H9 (cell line): ENCODE measurements at regions not wholly inside any gene's neighbourhood (a gene's known extent, or its start where the extent isn't known, plus 50 kb on each side); places are given as distances from the start of the nearest gene placed in this dataset.

ENCODE experiments used
- DNase-seq: peaks from one replicate; pipeline ENCODE4 v3.0.0-alpha.2; 2017
- H2AFZ ChIP-seq: one replicate; pipeline ENCODE4 v1.6.1; 2013; ENCODE audit warnings: mild to moderate bottlenecking, low read length, control low read depth, moderate library complexity
- H2AK5ac ChIP-seq: 2 replicates; pipeline ENCODE4 v1.6.1; 2013; ENCODE audit warnings: low read length, control low read depth, mixed read lengths; ENCODE audit not compliant: insufficient read length
- H2BK120ac ChIP-seq: one replicate; pipeline ENCODE4 v1.6.1; 2013; ENCODE audit warnings: low read depth, mild to moderate bottlenecking, low read length, control low read depth, inconsistent platforms; ENCODE audit not compliant: poor library complexity, severe bottlenecking
- H2BK12ac ChIP-seq: 2 replicates; pipeline ENCODE4 v1.6.1; 2013; ENCODE audit warnings: low read length, control low read depth, mixed read lengths, low read depth; ENCODE audit not compliant: insufficient read length
- H2BK15ac ChIP-seq: 2 replicates; pipeline ENCODE4 v1.6.1; 2013; ENCODE audit warnings: low read depth, low read length, control low read depth
- H2BK20ac ChIP-seq: one replicate; pipeline ENCODE4 v1.6.1; 2013; ENCODE audit warnings: low read depth, mild to moderate bottlenecking, low read length, control low read depth, inconsistent platforms; ENCODE audit not compliant: poor library complexity, severe bottlenecking
- H2BK5ac ChIP-seq: 2 replicates; pipeline ENCODE4 v1.6.1; 2013; ENCODE audit warnings: low read length, control low read depth, mixed read lengths; ENCODE audit not compliant: insufficient read length
- H3K14ac ChIP-seq: 2 replicates; pipeline ENCODE4 v1.6.1; 2013; ENCODE audit warnings: low read length, control low read depth; ENCODE audit not compliant: insufficient read depth
- H3K18ac ChIP-seq: 2 replicates; pipeline ENCODE4 v1.6.1; 2013; ENCODE audit warnings: low read depth, mild to moderate bottlenecking, mixed read lengths, low read length, control low read depth; ENCODE audit not compliant: insufficient read length
- H3K23ac ChIP-seq: 2 replicates; pipeline ENCODE4 v1.6.1; 2013; ENCODE audit warnings: low read length, control low read depth, mixed read lengths, low read depth; ENCODE audit not compliant: insufficient read length
- H3K23me2 ChIP-seq: 2 replicates; pipeline ENCODE4 v1.6.1; 2013; ENCODE audit warnings: low read depth, mild to moderate bottlenecking, mixed read lengths, low read length, control low read depth; ENCODE audit not compliant: insufficient read length, poor library complexity, severe bottlenecking
- H3K27ac ChIP-seq: 2 replicates; pipeline ENCODE4 v1.5.1; 2013; ENCODE audit warnings: low read length, control low read depth, mixed read lengths, low read depth; ENCODE audit not compliant: insufficient read length
- H3K27me3 ChIP-seq: 2 replicates; pipeline ENCODE4 v1.6.1; 2013; ENCODE audit warnings: low read length, control low read depth, inconsistent platforms; ENCODE audit not compliant: insufficient read depth
- H3K4ac ChIP-seq: 2 replicates; pipeline ENCODE4 v1.6.1; 2013; ENCODE audit warnings: low read depth, mild to moderate bottlenecking, control low read depth, inconsistent platforms, low read length, moderate library complexity
- H3K4me1 ChIP-seq: 2 replicates; pipeline ENCODE4 v1.6.1; 2013; ENCODE audit warnings: low read length, control low read depth, inconsistent platforms; ENCODE audit not compliant: insufficient read depth
- H3K4me2 ChIP-seq: 2 replicates; pipeline ENCODE4 v1.6.1; 2013; ENCODE audit warnings: low read length, control low read depth, mixed read lengths; ENCODE audit not compliant: insufficient read length, insufficient read depth
- H3K56ac ChIP-seq: 2 replicates; pipeline ENCODE4 v1.6.1; 2013; ENCODE audit warnings: low read depth, mild to moderate bottlenecking, mixed read lengths, low read length, control low read depth; ENCODE audit not compliant: insufficient read length
- H3K79me1 ChIP-seq: 2 replicates; pipeline ENCODE4 v1.6.1; 2013; ENCODE audit warnings: low read depth, mild to moderate bottlenecking, moderate library complexity, low read length, control low read depth, inconsistent platforms; ENCODE audit not compliant: insufficient read depth, poor library complexity, severe bottlenecking
- H3K79me2 ChIP-seq: 2 replicates; pipeline ENCODE4 v1.6.1; 2013; ENCODE audit warnings: low read length, control low read depth, inconsistent platforms; ENCODE audit not compliant: insufficient read depth
- H3K9ac ChIP-seq: 2 replicates; pipeline ENCODE4 v1.6.1; 2013; ENCODE audit warnings: low read length, control low read depth, mixed read lengths; ENCODE audit not compliant: insufficient read length; ENCODE audit errors: extremely low read depth
- H3K9me3 ChIP-seq: one replicate; pipeline ENCODE4 v1.6.1; 2013; ENCODE audit warnings: low read depth, low read length, inconsistent platforms; ENCODE audit not compliant: control insufficient read depth
- H3T11ph ChIP-seq: one replicate; pipeline ENCODE4 v1.6.1; 2013; ENCODE audit warnings: mild to moderate bottlenecking, low read length, control low read depth, inconsistent platforms
- H4K20me1 ChIP-seq: one replicate; pipeline ENCODE4 v1.6.1; 2013; ENCODE audit not compliant: control insufficient read depth, insufficient read length, insufficient read depth
- H4K5ac ChIP-seq: 2 replicates; pipeline ENCODE4 v1.6.1; 2013; ENCODE audit warnings: low read depth, mild to moderate bottlenecking, mixed read lengths, low read length, control low read depth; ENCODE audit not compliant: insufficient read length
- H4K8ac ChIP-seq: replicated peaks from 2 replicates; pipeline ENCODE4 v1.6.1; 2013; ENCODE audit warnings: low read length, control low read depth, mixed read lengths, low read depth; ENCODE audit not compliant: insufficient read length
- H4K91ac ChIP-seq: 2 replicates; pipeline ENCODE4 v1.6.1; 2013; ENCODE audit warnings: low read depth, mild to moderate bottlenecking, moderate library complexity, mixed read lengths, low read length, control low read depth; ENCODE audit not compliant: insufficient read length
- H3K27ac Mint-ChIP-seq, 3 experiments: 2 replicates in 2 of 3; 3 replicates in 1 of 3; pipeline ENCODE4 v1.8.0; 2020 to 2021; ENCODE audit warnings: mixed read lengths in 3 of 3, mild to moderate bottlenecking in 1 of 3, moderate library complexity in 1 of 3
- H3K27me3 Mint-ChIP-seq: 2 replicates; pipeline ENCODE4 v1.8.0; 2021; ENCODE audit warnings: low read depth, mild to moderate bottlenecking, moderate library complexity, mixed read lengths
- H3K36me3 Mint-ChIP-seq, 3 experiments: 2 replicates in 2 of 3; 3 replicates in 1 of 3; pipeline ENCODE4 v1.8.0; 2020 to 2021; ENCODE audit warnings: low read depth in 3 of 3, mixed read lengths in 3 of 3; ENCODE audit not compliant: insufficient read depth in 1 of 3
- H3K4me1 Mint-ChIP-seq, 2 experiments: 2 replicates each; pipeline ENCODE4 v1.8.0; 2020; ENCODE audit warnings: mixed read lengths in 2 of 2
- H3K4me3 Mint-ChIP-seq, 2 experiments: 2 replicates in 1 of 2; 3 replicates in 1 of 2; pipeline ENCODE4 v1.8.0; 2020 to 2021; ENCODE audit warnings: mild to moderate bottlenecking in 2 of 2, mixed read lengths in 2 of 2, moderate library complexity in 1 of 2
- H3K9me3 Mint-ChIP-seq, 2 experiments: 2 replicates in 1 of 2; 3 replicates in 1 of 2; pipeline ENCODE4 v1.8.0; 2020; ENCODE audit warnings: mild to moderate bottlenecking in 2 of 2, mixed read lengths in 2 of 2, moderate library complexity in 1 of 2
- CTCF ChIP-seq: fragments of 200-600 bp; sonication (generic); conservative IDR thresholded peaks from 3 replicates; pipeline ENCODE4 v1.8.0; 2021; ENCODE audit warnings: antibody characterized with exemption, mild to moderate bottlenecking
- WGBS: extraction: QIAGEN DNeasy Blood & Tissue Kit; methylation state at CpG from one replicate; pipeline ENCODE4 v1.1.7; 2013; ENCODE audit warnings: missing lambda C conversion rate, low lambda C conversion rate, mixed read lengths; ENCODE audit not compliant: insufficient read length; ENCODE audit errors: extremely low coverage; 5-methylcytosine and 5-hydroxymethylcytosine counted together

DNA sequence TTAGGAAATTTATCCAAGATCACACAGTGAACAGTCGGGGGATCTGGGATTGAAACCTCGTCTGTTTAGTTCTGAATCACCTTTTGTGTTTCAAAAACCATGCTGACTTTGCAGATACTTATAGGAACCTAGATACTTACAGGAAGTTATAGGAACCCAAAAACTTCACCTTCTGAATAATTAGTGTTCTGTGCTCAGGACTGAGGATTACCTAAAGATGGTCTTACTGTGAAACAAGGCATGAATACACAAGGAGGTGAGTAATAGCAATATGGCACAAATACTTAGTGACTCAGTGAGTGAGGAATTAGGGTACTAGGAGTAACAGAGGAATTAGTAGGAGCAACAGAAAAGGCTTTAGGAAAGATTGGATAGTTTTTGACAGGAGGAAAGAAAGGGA lies 145.5 kb downstream of the LRATD1 start:
- Histone ChIP-seq H3K18ac (no peak overlapping the region), H3K23me2 (no peaks in the 10 kb centered on the region), H3K4me2 (no peak overlapping the region), H3K27me3 (no peaks in the 10 kb centered on the region), H2BK5ac (no peak overlapping the region), H2BK120ac (no peak overlapping the region), H3K4me1 (no peaks in the 10 kb centered on the region), H3T11ph (no peak overlapping the region), H4K91ac (no peak overlapping the region), H3K14ac (no peak overlapping the region), H3K79me1 (no peaks in the 10 kb centered on the region), H4K5ac (no peak overlapping the region), H3K9me3 (no peaks in the 10 kb centered on the region), H3K4ac (no peak overlapping the region), H3K27ac (no peak overlapping the region), H2BK12ac (no peak overlapping the region), H3K23ac (no peak overlapping the region), H2BK15ac (no peak overlapping the region), H4K8ac (no peak overlapping the region), H3K56ac (no peak overlapping the region), H2AFZ (no peak overlapping the region), H2BK20ac (no peak overlapping the region), H4K20me1 (no peaks in the 10 kb centered on the region), H2AK5ac (no peak overlapping the region), H3K79me2 (no peaks in the 10 kb centered on the region), H3K9ac (no peak overlapping the region)
- Mint-ChIP-seq H3K27ac (no peak overlapping the region), H3K4me1 (no peaks in the 10 kb centered on the region), H3K4me3 (no peak overlapping the region), H3K36me3 (no peaks in the 10 kb centered on the region), H3K9me3 (peaks cover 0 to 6% of the 10 kb centered on the region in 2 experiments; a peak in 3 of 5 replicates), H3K27me3 (no peaks in the 10 kb centered on the region; the same call in 1 of the 2 replicates)
- no peak for DNase-seq
- no CpG with 5 or more reads among the region's 2 CpGs for WGBS
- no peak for TF ChIP-seq CTCF
